ENCODE measurements at regions not wholly inside any gene's neighbourhood (a gene's known extent, or its start where the extent isn't known, plus 50 kb on each side); places are given as distances from the start of the nearest gene placed in this dataset.
A peak's percentile ranks its signal among the peaks of the same experiment; 100 is the strongest.

DNA sequence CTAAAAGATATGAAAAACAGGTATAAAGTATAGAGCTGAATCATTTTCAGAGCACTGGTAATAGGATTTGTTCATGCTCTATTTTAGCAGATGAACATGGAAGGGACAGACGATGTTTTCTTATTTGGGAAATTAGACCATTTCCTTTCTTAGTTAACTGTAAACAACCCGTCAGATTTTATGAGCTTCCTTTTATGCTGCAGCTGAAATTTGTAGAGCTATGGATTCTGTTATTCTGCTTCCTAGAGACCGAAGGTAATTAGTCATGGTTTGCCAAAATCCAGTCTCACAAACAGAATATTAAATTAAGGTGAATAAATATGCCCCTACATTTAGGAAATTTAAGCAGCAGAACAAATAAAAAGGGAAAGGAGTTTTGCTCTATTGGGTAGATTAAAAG lies 180.2 kb upstream of the SYT1 start:
- FAIRE-seq (no peak), DNase-seq (ENCODE audit: low spot score) (no peak)

DNA sequence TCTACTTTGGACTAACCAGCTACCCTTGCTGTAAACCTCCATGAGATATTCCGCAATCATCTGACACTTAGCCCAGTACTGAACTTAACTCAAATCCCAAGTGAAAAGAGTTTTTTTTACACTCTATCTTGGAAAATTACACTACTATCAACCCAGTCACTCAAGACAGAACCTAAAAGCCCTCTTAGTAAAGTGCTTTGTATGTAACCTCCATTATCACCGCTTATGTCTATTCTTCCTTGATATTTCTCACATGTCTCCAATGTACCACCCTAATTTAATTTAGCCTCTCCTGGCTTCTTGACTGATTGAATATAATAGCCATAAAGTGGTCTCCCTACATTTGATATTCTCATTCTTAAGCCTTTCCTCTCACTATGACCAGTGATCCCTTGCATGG lies 168.8 kb upstream of the SYT1 start:
- no peak for FAIRE-seq
- no peak for DNase-seq (ENCODE audit: low spot score)

DNA sequence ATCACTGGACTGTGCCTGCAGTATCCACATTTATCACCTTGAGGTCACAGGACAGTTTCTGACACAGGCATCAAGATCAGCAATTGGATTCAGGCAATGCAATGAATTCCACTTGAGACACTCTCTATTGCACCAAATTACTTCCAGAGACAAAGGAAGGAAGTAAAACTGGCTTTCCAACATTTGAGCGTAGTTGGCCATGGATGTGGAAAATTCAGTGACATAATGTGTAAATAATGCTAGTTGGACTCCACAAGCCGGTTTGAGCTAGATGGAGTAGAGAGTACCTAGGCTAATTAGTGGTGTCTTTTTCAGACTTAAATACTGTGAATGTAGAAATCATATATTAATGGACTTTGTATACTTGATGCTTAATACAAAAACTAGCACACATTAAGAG lies 168.3 kb upstream of the SYT1 start:
- FAIRE-seq, result no peak

DNA sequence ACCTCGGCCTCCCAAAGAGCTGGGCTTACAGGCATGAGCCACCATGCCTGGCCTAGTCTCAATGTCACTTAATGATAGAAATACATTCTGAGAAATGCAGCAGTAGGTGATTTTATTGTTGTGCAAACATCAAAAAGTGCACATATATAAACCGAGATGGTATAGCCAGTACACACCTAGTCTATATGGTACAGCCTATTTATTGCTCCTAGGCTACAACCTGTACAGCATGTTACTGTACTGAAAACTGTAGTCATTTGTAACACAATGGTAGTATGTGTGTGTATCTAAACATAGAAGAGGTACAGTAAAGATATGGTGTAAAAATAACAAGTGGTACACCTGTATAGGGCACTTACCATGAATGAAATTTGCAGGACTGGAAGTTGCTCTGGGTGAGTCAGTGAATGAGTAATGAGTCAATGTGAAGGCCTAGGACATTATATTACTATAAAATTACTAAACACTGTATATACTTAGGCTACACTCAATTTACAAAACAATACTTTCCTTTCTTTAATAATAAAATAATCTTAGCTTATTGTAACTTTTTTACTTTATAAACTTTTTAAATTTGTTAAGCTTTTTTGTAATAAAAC lies 166.7 kb upstream of the SYT1 start:
- DNase-seq (ENCODE audit: low spot score) (no peak), FAIRE-seq (no peak)

More for the DNA sequence above, 168.3 kb upstream of the SYT1 start:
- DNase-seq (ENCODE audit: low spot score), result no peak

DNA sequence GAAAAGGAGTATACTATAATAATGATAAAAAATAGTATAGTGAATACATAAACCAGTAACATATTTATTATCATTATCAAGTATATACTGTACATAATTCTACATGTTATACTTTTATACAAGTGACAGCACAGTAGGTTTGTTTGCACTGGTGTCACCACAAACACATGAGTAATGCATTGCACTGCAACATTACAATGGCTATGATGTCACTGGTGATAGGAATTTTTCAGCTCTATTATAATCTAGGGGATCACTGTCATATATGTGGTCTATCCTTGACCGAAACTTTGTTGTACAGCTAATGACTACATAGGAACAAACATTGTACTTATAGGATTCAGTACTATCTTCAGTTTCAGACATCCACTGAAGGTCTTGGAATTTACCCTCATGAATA lies 165.8 kb upstream of the SYT1 start:
- DNase-seq (ENCODE audit: low spot score) (no peak), FAIRE-seq (no peak)

DNA sequence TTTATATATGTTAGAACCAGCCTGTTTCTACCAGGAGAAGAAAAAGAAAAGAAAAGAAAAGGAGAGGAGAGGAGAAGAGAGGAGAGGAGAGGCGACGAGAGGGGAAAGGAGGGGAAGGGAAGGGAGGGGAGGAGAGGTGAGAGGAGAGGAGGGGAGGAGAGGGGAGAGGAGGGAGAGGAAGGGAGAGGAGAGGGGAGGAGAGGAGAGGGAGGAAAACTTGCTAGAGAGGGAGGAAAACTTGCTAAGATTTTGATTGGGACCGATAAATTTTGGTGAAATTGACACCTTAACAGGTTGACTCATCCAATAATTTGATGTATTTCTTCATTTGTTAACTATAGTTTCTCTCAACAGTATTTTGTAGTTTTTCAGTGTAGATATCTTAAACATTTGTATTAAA lies 164.0 kb upstream of the SYT1 start:
- FAIRE-seq (no peak), DNase-seq (ENCODE audit: low spot score) (no peak)

DNA sequence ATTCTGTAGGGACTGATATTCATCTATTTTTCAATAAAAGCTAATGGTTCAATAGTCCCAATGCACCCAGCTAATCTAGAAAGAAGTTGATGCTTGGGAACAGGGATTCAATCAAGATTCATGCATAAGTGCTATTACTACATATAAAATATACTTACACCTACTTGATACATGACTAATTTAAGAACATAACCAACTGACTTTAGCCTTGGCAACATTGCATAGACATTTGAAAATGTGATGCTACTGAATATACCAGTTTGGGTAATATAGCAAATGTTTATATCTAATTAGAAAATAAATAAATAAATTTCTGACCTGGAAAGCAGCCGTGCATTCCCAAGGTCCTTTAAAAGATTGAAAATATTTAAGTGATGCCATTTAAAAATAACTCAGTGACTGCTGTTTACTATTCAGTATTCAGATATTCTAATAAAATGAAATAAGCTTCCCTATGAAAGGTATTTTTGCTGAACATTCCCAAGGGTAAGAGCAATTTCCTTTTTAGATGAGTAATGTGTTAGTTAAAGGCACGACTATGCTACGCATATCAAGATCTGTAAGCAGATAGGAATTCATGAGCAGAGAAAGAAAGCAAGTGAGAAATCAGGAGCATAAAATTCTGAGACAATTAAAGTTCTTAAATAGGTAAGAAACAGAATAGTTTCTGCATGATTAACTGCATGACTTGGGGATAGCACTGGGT lies 160.6 kb upstream of the SYT1 start:
- FAIRE-seq (no peak), DNase-seq (ENCODE audit: low spot score) (peak; percentile 9)

DNA sequence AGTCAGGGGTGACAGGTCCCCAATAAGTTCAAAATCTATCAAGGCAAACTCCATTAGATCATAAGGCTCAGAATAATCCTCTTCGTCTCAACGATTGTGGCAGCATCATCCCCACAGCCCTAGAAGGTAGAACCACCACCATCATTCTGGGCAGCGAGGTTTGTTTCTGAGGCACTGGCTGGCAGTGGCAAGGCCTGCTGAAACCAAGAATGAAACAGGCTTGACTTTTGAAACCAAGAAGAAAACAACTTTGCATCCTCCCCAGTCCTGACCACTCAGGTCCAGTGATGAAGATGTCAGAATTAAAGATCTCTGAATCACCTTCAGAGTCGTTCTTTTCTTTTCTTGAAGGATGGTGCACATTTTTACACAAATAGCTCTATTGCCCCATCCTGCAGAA lies 152.6 kb upstream of the SYT1 start:
- FAIRE-seq (no peak), DNase-seq (ENCODE audit: low spot score) (no peak)

DNA sequence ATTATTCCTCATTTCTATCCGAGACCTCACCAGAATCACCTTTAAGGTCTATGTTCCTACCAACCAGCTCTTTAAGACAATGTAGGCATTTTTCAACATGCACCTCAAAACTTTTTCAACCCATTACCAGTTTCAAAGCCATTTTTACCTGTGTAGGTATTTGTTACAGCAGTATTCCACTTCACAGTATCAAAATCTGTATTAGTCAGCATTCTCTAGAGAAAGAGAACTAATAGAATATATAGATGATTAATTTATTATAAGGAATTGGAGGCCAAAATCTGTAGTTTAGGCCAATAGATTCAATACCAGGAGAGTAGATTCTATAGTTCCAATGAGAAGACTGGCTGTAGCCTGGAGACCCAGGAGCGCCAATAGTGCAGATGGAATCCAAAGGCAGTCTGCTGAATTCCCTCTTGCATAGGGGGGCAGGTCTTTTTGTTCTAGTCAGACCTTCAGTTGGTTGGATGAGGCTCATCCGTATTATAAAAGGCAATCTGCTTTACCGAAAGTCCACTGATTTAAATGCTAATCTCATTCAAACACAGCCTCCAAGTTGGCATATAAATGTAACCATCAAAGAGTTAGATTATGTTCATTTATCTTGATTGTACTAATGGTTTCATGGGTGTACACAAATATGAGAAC lies 151.6 kb upstream of the SYT1 start:
- DNase-seq (ENCODE audit: low spot score) (no peak), FAIRE-seq (no peak)

DNA sequence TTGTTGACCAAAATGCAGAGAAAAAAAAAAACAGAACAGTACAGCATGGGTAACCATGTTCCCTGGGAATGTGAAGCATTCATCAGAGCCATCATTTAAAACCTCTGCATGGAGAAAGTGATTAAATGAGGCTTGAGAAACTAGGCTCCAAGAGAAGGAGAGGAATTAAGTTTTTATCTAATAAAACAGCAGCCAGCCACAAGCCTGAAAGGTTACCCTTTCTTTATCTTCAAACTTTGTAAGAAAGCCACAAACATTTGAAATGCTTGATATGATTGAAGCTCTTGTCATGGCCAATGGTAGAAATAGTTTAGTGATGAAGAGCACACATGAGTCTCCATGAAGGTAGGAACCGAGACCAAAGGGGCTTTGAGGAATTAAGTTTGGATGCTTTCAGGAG lies 144.9 kb upstream of the SYT1 start:
- no peak for DNase-seq (ENCODE audit: low spot score)
- no peak for FAIRE-seq

DNA sequence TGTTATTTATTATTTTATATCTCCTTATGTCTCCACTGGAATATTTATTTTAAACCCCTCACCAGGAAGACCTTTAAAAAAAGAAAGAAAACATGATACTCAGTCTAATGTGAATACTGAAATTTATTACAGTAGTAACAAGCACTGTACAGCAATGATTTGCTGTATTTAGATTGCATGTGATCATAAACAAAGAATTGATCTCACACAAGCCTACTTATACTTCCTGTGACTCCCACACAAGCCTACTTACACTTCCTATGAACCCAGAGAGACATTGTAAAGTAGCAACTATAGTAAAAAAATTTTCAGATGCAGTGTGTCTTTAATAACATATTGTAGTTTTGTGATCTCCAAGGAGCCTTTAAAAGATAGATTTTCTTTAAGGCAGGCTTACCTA lies 142.7 kb upstream of the SYT1 start:
- DNase-seq (ENCODE audit: low spot score) (no peak), FAIRE-seq (no peak)

DNA sequence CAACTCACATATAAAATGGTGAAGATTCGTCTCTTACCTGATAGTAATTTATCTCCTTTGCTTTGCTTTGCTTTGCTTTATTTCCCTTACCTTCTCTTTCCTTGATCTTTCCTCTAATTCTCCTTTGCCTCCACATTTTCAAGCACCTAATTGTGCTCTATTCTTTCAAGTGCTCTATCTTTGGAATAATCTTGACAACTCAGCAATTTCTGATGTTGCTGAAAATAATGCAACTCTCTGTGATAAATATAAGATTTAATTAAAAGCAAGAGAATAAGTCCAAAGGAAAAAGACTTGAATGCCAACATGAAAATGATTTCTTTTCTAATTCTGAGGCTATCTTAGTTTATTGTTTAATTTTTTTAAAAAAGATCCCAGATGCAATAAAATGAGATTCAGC lies 139.5 kb upstream of the SYT1 start:
- no peak for FAIRE-seq
- no peak for DNase-seq (ENCODE audit: low spot score)

DNA sequence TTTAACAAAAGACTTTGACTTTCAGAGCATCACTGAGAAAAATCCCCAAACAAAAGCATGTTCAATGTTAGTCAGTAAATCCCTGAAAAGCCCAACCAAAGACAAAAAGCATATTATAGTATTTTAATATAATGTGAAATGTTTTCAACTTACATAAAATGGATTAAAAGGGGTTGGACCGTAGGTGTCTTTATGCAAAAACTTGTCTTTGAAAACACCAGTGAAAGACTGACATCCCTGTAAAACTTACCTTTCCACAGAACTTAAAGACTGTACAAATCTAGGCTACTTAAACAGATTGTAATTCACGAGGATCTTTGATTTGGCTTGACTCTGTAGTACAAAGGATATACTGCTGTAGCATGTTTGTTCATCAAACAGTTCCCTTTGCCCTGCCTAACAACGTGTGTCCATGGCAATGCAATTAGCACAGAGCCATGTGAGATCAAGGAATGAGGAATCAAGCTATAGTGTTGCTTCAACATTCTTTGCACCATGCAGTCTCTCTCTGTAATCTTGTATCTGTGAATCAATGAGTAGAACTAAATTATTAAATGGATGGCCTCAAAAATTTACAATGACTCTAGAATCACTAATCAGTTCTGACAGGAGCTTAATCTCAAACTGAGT lies 138.5 kb upstream of the SYT1 start:
- DNase-seq (ENCODE audit: low spot score) (no peak), FAIRE-seq (no peak)

DNA sequence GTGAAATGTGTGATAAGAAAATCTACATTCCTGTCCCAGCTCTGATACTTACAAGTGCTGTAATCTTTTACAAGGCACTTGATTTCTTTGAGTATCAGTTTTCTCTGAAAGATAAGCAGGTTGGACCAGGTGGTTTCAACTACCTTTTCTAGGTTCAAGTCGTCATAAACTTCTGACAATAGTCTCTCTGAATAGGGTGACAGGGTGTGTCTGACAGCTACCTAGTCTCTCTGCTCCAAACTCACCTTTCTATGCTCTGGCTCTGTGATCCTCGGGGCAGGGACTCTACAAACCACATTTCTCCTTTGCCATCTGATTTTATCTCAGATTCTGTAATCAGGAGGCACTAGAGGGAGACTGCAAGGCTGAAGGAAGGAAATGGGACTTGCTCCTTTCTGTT lies 137.7 kb upstream of the SYT1 start:
- FAIRE-seq (no peak), DNase-seq (ENCODE audit: low spot score) (no peak)

DNA sequence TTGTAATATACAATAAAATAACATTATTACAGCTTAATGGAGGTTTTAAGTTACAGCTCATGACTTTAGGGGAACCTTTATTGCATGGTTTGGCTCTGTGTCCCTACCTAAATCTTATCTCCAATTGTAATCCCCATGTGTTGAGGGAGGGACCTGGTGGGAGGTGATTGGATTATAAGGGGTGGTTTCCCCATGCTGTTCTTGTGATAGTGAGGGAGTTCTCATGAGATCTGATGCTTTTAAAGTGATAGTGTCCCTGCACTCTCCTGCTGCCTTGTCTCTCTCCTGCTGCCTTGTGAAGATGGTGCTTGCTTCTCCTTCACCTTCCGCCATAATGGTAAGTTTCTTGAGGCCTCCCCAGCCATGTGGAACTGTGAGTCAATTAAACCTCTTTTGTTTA lies 132.1 kb upstream of the SYT1 start:
- DNase-seq (ENCODE audit: low spot score), result no peak
- no peak for FAIRE-seq

DNA sequence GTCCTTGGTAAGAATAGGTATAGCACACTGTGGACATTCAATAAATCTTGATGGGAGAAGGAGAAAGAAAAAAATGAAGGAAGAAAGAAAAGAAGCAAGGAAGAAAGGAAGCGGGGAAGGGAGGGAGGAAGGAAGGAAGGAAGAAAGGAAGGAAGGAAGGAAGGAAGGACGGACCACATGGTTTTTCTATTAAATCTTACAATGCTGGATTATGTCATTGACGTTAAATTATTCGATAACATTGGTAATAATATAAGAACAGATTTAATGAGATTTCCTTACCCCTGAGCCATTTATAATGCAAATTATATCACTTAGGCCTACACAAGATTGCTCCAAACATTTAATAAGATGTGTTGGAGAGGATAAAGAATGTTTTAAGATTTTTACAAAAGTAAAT lies 124.9 kb upstream of the SYT1 start:
- FAIRE-seq, result no peak
- no peak for DNase-seq (ENCODE audit: low spot score)

DNA sequence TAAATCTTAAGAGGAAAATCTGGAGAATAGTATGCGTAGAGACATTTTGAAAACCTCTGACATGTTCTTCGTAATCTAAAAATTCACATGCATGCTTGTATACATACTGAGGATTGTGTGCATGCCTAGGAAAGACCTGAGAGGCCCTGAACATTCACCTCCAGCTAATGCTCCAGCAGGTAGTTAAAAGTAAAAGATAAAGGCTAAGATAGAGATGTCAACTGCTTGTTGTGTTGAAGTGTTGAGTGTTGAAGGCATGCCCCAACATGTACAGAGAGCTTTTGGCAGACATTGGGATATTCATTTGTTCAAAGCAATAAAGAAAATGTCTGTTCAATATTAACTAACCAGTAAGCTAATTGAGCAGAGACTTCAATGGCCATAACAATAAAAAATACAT lies 118.6 kb upstream of the SYT1 start:
- FAIRE-seq, result no peak
- DNase-seq (ENCODE audit: low spot score), result no peak

DNA sequence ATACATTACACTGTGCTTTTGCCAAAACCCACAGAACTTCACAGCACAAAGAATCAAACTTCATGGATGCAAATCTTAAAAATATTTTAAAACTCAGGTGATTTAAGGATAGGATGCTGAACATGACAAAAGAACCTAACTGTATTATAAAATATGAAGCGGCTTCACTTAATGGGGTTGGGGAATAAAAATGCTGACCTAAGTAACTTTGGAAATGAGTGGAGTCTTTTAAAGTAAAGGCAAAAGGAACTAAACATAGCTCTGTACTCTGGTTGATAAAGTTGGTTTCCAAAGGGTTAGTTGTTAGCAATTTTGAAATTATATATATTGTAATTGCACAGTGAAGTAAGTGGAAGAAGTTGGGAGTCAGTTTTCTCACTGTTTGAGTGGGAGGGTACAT lies 111.5 kb upstream of the SYT1 start:
- no peak for FAIRE-seq

DNA sequence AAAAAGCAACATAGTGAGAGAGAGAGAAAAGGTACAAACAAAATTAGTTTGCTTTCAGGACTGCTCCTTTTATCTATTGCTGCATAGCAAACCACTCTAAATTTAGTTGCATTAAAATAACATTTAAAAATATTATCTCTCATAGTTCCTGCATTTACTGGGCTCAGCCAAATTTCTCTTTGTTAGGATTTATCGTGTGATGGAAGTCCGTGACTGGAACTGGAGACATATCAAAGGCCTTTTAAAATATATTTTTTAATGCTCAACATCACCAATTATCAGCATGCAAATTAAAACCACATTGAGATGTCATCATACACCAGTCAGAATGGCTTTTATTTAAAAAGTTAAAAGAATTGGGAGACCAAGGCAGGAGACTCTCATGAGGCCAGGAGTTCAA lies 107.6 kb upstream of the SYT1 start:
- FAIRE-seq (no peak), DNase-seq (ENCODE audit: low spot score) (no peak)

More for the DNA sequence above, 111.5 kb upstream of the SYT1 start:
- DNase-seq (ENCODE audit: low spot score), result no peak

DNA sequence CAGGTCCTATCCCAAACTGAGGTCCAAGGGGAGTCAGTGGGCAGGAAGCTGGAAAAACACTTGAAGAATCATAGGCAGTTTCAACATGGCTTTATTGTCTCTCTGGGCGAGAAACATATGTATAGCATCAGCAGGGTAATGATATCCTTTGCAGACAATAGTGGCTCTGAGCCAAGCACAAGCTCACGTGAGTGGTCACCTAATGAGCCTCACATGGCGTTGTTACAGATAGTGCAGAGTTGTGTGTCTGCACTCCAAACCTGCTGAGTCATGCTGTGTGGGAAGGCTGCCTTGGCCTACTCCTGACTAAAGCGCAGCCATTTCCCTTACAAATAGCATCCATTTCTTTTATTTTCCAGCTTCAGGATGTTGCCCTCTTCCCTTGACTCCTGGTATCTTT lies 105.2 kb upstream of the SYT1 start:
- FAIRE-seq (no peak), DNase-seq (ENCODE audit: low spot score) (peak; percentile 0)

DNA sequence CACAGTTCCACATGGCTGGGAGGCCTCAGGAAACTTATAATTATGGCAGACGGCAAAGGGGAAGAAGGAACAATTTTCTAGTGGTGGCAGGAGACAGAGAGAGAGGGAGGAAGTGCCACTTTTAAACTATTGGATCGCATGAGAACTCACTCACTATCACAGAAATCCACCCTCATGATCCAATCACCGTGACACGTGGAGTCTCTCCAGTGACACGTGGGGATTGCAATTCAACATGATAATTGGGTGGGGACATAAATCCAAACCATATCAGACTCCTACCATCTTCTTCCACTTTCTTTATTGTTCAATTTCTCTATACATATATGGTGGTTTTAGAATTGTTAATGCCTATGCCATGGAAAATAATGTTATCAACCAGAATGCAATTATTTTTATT lies 103.7 kb upstream of the SYT1 start:
- DNase-seq (ENCODE audit: low spot score) (no peak), FAIRE-seq (no peak)

DNA sequence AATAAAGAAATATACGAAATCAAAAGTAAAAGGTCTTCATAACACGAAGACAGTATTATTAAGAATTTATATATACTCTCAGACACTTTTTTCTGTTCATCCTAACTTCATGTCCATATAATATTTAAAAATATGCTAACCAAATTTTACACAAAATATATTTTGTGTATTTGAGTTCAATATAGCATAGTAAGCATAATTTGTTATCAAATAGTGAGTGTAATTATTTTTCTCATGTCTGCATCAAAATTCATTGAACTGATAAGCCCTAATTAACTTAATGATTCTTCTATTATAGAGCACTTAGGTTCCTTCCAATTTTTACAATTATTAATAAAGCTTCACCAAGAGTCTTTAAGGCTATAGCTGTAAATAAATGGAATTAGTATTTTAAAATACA lies 99.7 kb upstream of the SYT1 start:
- FAIRE-seq (no peak), DNase-seq (ENCODE audit: low spot score) (no peak)
